Dendritic cell treated with granulocyte-macrophage colony-stimulating factor and Interleukin-4, amounts not matched to agents 40 ng/mL and 50 ng/mL, for 4 days (primary cell): ENCODE measurements at regions not wholly inside any gene's neighbourhood (a gene's known extent, or its start where the extent isn't known, plus 50 kb on each side); places are given as distances from the start of the nearest gene placed in this dataset.

ENCODE experiments used
- H3K27ac Mint-ChIP-seq: one replicate; pipeline ENCODE4 v1.8.0; 2022; ENCODE audit warnings: mild to moderate bottlenecking, mixed read lengths
- H3K27me3 Mint-ChIP-seq: one replicate; pipeline ENCODE4 v1.8.0; 2022; ENCODE audit warnings: mild to moderate bottlenecking, mixed read lengths
- H3K36me3 Mint-ChIP-seq: one replicate; pipeline ENCODE4 v1.8.0; 2022; ENCODE audit warnings: low read depth, mixed read lengths
- H3K4me1 Mint-ChIP-seq: one replicate; pipeline ENCODE4 v1.8.0; 2022; ENCODE audit warnings: low read depth, mixed read lengths
- H3K4me3 Mint-ChIP-seq: one replicate; pipeline ENCODE4 v1.8.0; 2022; ENCODE audit warnings: mild to moderate bottlenecking, moderate library complexity, mixed read lengths
- H3K9me3 Mint-ChIP-seq: one replicate; pipeline ENCODE4 v1.8.0; 2022; ENCODE audit warnings: mixed read lengths
- intact Hi-C: fragments of 100-400 bp; cut with micrococcal nuclease; formaldehyde crosslinking; loops from one replicate; pipeline ENCODE4 v1.15.0; 2022

DNA sequence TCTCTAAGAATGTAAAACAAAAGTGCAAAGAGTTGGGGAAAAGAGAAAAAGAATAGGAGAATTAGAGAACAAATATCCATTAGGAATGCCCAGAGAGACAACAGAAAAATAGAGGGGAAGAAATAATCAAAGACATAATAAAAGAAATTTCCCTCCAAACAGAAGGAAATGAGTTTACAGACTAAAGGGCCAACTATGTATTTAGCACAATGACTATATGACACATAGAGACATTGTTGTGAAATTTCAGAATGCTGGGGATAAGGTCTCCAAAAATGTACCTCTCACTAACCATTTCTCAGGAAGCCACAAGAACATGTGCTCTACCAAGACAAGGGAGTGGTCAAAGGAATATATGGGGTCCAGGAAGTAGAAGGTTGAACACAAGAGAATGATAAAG lies 121.0 kb upstream of the ACSL4 start:
- Mint-ChIP-seq H3K27me3 (no peaks in the 10 kb centered on the region), H3K9me3 (peaks cover 10% of the 10 kb centered on the region), H3K27ac (no peak overlapping the region), H3K4me1 (peaks cover 15% of the 10 kb centered on the region), H3K4me3 (no peak overlapping the region), H3K36me3 (no peaks in the 10 kb centered on the region)
- intact Hi-C loops: no loop called here

- Mint-ChIP-seq H3K27me3 (no peaks in the 10 kb centered on the region), H3K4me3 (no peak overlapping the region), H3K36me3 (no peaks in the 10 kb centered on the region), H3K9me3 (peaks cover 10% of the 10 kb centered on the region), H3K4me1 (peaks cover 15% of the 10 kb centered on the region), H3K27ac (peak overlapping the region; percentile 32)
- intact Hi-C loops: loop anchor here (5.0 kb wide), 1 partner anchor 123 kb away; the partner anchor contains the start of gene ACSL4
These were observed 122.4 kb upstream of the ACSL4 start for GRCh38 chrX:109855501-109855900.

- H3K27ac Mint-ChIP-seq: no peak overlapping the region
- no peak overlapping the region for H3K4me3 Mint-ChIP-seq
- peaks cover 10% of the 10 kb centered on the region for H3K9me3 Mint-ChIP-seq
- intact Hi-C loops: loop anchor here (1.0 to 5.0 kb wide), 3 partner anchors 30 to 144 kb away; partner anchors contain the start of gene ACSL4
- H3K27me3 Mint-ChIP-seq: no peaks in the 10 kb centered on the region
- peaks cover 15% of the 10 kb centered on the region for H3K4me1 Mint-ChIP-seq
- no peaks in the 10 kb centered on the region for H3K36me3 Mint-ChIP-seq
These were observed 123.9 kb upstream of the ACSL4 start for GRCh38 chrX:109856974-109857373.

DNA sequence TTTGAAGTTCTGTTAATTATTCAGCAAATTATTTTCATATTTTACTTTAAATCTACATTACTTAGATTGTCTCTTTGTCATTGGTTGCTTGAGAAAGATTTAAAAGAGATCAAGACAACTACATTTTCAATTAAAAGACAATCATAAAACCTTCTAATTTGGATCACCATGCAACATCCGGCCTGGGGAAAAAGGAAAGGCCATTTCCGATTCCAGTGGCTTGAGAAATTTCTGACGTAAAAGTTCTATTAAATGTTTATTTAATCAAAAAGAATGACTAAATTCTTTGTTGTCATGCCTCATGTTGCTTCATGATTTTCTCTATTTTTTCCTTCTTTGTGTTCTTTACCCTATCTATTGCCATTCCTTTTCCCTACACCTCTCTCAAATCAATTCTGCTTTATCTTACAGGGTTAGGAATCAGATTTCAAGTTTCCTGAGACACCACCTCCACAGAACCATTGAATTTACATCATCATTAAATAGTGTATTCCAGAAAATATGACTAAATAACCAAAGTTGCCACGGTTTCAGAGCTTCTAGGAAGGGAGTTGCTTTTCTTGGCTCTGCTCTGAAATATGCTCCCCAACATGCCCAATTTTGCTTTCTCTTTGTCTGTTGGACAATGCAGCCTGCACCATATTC lies 124.6 kb upstream of the ACSL4 start:
- no peak overlapping the region for H3K27ac Mint-ChIP-seq
- H3K9me3 Mint-ChIP-seq: peaks cover 10% of the 10 kb centered on the region
- H3K27me3 Mint-ChIP-seq: no peaks in the 10 kb centered on the region
- H3K4me3 Mint-ChIP-seq: no peak overlapping the region
- H3K36me3 Mint-ChIP-seq: no peaks in the 10 kb centered on the region
- H3K4me1 Mint-ChIP-seq: peaks cover 15% of the 10 kb centered on the region
- intact Hi-C loops: loop anchor here (1.0 to 5.0 kb wide), 3 partner anchors 29 to 144 kb away; partner anchors contain the start of gene ACSL4

DNA sequence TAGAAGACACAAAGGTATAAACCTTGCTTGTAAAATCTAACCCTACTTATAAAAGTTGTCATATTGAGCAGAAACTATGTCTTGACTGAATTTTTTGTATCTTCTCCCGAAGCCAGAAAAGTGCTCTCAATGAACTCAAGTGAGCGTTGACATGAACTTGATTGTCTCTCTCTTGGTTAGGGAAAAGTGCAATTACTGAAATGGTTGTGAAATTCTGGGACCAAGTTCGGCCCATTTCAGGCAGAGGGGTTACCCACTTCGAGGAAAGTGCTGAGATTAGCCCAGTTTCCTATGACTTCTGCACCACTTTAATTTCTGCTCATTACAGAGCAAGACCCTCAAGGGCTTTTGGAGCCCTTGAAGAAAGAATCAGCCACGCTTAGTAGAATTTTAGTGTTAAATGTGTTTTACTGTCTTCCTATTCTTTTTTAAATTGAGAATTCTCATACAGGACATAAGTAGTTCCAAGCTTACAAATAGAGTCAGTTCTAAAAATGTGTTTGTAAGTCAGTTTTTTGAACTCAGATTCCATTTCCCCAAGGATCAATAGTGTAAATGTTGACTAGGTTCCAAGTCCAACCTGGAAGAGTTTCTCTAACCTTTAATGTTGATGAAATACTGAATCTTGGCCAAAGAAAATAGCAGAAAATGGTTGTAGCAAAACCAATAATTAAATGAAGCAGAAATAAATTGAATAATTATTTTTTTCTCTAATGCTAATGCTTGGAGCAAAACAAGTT lies 125.7 kb upstream of the ACSL4 start:
- Mint-ChIP-seq H3K36me3 (no peaks in the 10 kb centered on the region), H3K4me1 (peaks cover 15% of the 10 kb centered on the region), H3K27ac (no peak overlapping the region), H3K4me3 (no peak overlapping the region), H3K27me3 (no peaks in the 10 kb centered on the region), H3K9me3 (peaks cover 9% of the 10 kb centered on the region)
- intact Hi-C loops: loop anchor here (5.0 kb wide), 1 partner anchor 126 kb away; the partner anchor contains the start of gene ACSL4

GRCh38 chrX:109859651-109860050 lies 126.6 kb upstream of the ACSL4 start:
- Mint-ChIP-seq H3K4me3 (no peak overlapping the region), H3K36me3 (no peaks in the 10 kb centered on the region), H3K27ac (no peak overlapping the region), H3K4me1 (peaks cover 9% of the 10 kb centered on the region), H3K9me3 (peaks cover under 1% of the 10 kb centered on the region), H3K27me3 (no peaks in the 10 kb centered on the region)
- intact Hi-C loops: loop anchor here (5.0 kb wide), 1 partner anchor 127 kb away; the partner anchor contains the start of gene ACSL4

GRCh38 chrX:109862433-109862832 lies 129.4 kb upstream of the ACSL4 start:
- no peaks in the 10 kb centered on the region for H3K27me3 Mint-ChIP-seq
- H3K27ac Mint-ChIP-seq: no peak overlapping the region
- H3K36me3 Mint-ChIP-seq: no peaks in the 10 kb centered on the region

GRCh38 chrX:109863811-109864210 lies 130.8 kb upstream of the ACSL4 start:
- H3K27me3 Mint-ChIP-seq: no peaks in the 10 kb centered on the region
- no peak overlapping the region for H3K27ac Mint-ChIP-seq
- no peaks in the 10 kb centered on the region for H3K36me3 Mint-ChIP-seq
- intact Hi-C loops: no loop called here
- no peak overlapping the region for H3K4me3 Mint-ChIP-seq
- H3K9me3 Mint-ChIP-seq: no peaks in the 10 kb centered on the region
- H3K4me1 Mint-ChIP-seq: peaks cover 24% of the 10 kb centered on the region

More at GRCh38 chrX:109862433-109862832, 129.4 kb upstream of the ACSL4 start:
- H3K4me3 Mint-ChIP-seq: no peak overlapping the region
- intact Hi-C loops: no loop called here
- peaks cover 23% of the 10 kb centered on the region for H3K4me1 Mint-ChIP-seq
- no peaks in the 10 kb centered on the region for H3K9me3 Mint-ChIP-seq

DNA sequence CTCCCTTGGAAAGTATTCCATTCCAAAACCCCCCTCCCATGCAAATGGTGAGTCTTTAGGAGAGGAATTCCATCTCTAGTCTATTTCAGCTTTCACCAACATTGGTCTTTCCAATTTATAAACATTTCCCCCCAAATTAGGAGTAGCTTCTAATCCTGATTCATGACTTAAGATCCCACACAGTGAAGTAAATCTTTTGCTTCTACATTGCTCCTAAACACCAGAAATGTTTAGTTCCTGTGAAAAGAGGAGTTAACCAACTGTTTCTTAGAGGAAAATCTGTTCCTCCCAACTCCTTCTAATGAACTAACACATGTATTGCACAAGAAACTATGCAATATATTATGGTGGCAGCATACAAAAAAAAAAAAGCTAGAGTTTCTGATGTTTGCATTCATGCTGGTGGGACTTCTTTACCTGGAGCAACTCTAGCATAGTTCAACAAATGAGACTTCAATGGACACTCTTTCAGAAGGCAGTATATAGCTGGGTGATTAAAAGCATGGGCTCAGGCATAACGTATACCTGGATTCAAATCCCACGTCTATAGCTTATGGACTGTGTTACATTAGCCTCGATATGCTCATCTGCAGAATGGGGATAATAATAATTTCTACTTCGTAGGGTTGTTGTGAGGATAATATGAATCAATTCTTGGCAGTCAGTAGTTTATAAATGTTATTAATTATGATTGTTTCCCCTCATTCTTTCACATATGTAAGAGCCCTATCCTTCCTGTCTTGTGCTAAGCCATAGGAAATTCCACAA lies 131.6 kb upstream of the TMEM164 start:
- H3K4me3 Mint-ChIP-seq: no peak overlapping the region
- no peaks in the 10 kb centered on the region for H3K27me3 Mint-ChIP-seq
- no peak overlapping the region for H3K27ac Mint-ChIP-seq
- H3K4me1 Mint-ChIP-seq: peaks cover 23% of the 10 kb centered on the region
- H3K9me3 Mint-ChIP-seq: no peaks in the 10 kb centered on the region
- no peaks in the 10 kb centered on the region for H3K36me3 Mint-ChIP-seq
- intact Hi-C loops: no loop called here

DNA sequence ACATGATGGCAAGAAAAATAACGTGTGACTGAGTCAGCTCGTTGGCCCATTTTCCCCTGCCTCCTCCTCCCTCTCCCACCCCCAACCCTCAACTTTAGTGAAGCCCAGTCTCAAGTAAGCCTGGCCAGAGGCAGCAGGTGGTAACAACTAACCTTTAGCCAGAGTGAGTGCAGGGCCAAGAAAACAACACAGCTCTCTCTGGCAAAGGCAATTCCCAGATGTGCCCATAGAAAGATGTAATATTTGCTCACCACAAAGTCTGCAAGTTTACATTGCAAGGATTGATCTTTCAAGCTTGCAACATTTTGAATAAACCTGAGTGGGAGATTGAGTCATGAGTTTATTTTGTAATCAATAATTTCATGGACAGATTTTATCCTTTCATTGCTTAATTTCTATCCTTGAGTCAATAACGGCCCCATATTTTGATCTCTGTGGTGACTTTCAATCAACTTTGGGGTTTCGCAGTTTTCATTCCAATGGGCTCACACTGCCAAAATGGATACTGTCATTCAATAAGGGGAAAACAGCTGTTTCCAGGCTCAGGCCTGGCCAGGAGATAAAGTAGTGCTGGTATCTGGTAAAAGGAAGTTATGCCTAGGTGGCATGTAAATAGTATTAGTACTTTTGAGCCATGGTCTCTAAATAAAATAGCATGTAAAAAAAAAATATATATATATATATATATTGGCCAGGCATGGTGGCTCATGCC lies 130.7 kb upstream of the TMEM164 start:
- Mint-ChIP-seq H3K27me3 (no peaks in the 10 kb centered on the region), H3K27ac (no peak overlapping the region), H3K9me3 (no peaks in the 10 kb centered on the region), H3K4me3 (no peak overlapping the region), H3K36me3 (no peaks in the 10 kb centered on the region), H3K4me1 (peaks cover 18% of the 10 kb centered on the region)
- intact Hi-C loops: no loop called here

DNA sequence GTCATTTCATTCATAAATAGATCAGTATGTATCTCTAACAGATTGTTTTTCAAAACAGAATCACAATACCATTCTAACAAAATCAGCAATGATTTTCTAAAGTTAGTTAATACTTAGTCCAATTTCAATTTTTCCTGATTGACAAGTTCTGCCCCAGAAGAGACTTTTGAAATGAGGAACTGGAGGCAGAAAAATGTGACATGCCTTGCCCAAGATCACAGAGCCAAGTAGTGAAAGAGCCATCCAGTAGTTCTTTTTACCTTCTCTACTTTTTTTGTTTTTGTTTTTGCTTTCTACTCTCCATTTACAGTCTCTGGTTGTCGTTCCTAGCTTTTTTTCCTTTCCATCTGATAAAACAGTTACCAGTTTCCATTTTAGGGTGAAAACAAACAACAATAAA lies 129.3 kb upstream of the TMEM164 start:
- intact Hi-C loops: no loop called here
- no peak overlapping the region for H3K4me3 Mint-ChIP-seq
- H3K27ac Mint-ChIP-seq: no peak overlapping the region
- H3K36me3 Mint-ChIP-seq: no peaks in the 10 kb centered on the region
- no peaks in the 10 kb centered on the region for H3K27me3 Mint-ChIP-seq
- H3K4me1 Mint-ChIP-seq: peaks cover 22% of the 10 kb centered on the region
- no peaks in the 10 kb centered on the region for H3K9me3 Mint-ChIP-seq

- no peak overlapping the region for H3K27ac Mint-ChIP-seq
- peaks cover 26% of the 10 kb centered on the region for H3K4me1 Mint-ChIP-seq
- no peaks in the 10 kb centered on the region for H3K9me3 Mint-ChIP-seq
- intact Hi-C loops: no loop called here
- H3K27me3 Mint-ChIP-seq: no peaks in the 10 kb centered on the region
- H3K36me3 Mint-ChIP-seq: no peaks in the 10 kb centered on the region
- no peak overlapping the region for H3K4me3 Mint-ChIP-seq
These were observed 128.9 kb upstream of the TMEM164 start for GRCh38 chrX:109873983-109874382.

GRCh38 chrX:109874548-109874947 lies 128.4 kb upstream of the TMEM164 start:
- intact Hi-C loops: no loop called here
- no peak overlapping the region for H3K27ac Mint-ChIP-seq
- no peak overlapping the region for H3K4me3 Mint-ChIP-seq
- no peaks in the 10 kb centered on the region for H3K27me3 Mint-ChIP-seq
- no peaks in the 10 kb centered on the region for H3K9me3 Mint-ChIP-seq
- peaks cover 30% of the 10 kb centered on the region for H3K4me1 Mint-ChIP-seq
- no peaks in the 10 kb centered on the region for H3K36me3 Mint-ChIP-seq
